ENCODE measurements at regions not wholly inside any gene's neighbourhood (a gene's known extent, or its start where the extent isn't known, plus 50 kb on each side); places are given as distances from the start of the nearest gene placed in this dataset.
A peak's percentile ranks its signal among the peaks of the same experiment; 100 is the strongest.
"Not testable (repeated sequence)": the region's sequence is repeated elsewhere in the genome, so short reads cannot be mapped to it uniquely, and the experiment has no call there.

- DNase-seq (no peak), ATAC-seq (replicated peaks) (no peak)
- no peak overlapping the region for H3K27ac Mint-ChIP-seq
- no peaks in the 10 kb centered on the region for H3K4me1 Mint-ChIP-seq
- no peaks in the 10 kb centered on the region for H3K36me3 Mint-ChIP-seq
- H3K4me3 Mint-ChIP-seq, result no peak overlapping the region
- peaks cover 12% of the 10 kb centered on the region in 2 donors for H3K27me3 Mint-ChIP-seq
- peaks cover 8 to 21% of the 10 kb centered on the region in 2 donors for H3K9me3 Mint-ChIP-seq
Measured at GRCh38 chr1:94362466-94363058, 55.6 kb upstream of the ABCD3 start.

- DNase-seq (no peak), ATAC-seq (replicated peaks) (no peak)
- H3K4me3 Mint-ChIP-seq, result no peak overlapping the region
- peaks cover 8 to 11% of the 10 kb centered on the region in 2 donors for H3K9me3 Mint-ChIP-seq
- no peaks in the 10 kb centered on the region for H3K36me3 Mint-ChIP-seq
- H3K27ac Mint-ChIP-seq, result no peak overlapping the region
- no peaks in the 10 kb centered on the region for H3K4me1 Mint-ChIP-seq
- peaks cover 1 to 7% of the 10 kb centered on the region in 2 donors for H3K27me3 Mint-ChIP-seq
Measured at GRCh38 chr1:94358630-94359599, 59.3 kb upstream of the ABCD3 start.

GRCh38 chr1:94357661-94358060 is 60.5 kb upstream of the ABCD3 start:
- ATAC-seq (replicated peaks) (no peak), DNase-seq (no peak)
- no peak overlapping the region for H3K27ac Mint-ChIP-seq
- H3K4me1 Mint-ChIP-seq, result no peaks in the 10 kb centered on the region
- H3K36me3 Mint-ChIP-seq, result no peaks in the 10 kb centered on the region
- H3K27me3 Mint-ChIP-seq, result peaks cover 7 to 9% of the 10 kb centered on the region in 2 donors
- H3K9me3 Mint-ChIP-seq, result peaks cover 0 to 6% of the 10 kb centered on the region in 2 donors
- H3K4me3 Mint-ChIP-seq, result no peak overlapping the region

- ATAC-seq (replicated peaks), result no peak
- Mint-ChIP-seq H3K36me3 (no peaks in the 10 kb centered on the region), H3K4me3 (no peak overlapping the region), H3K27ac (no peak overlapping the region), H3K27me3 (peaks cover 7 to 9% of the 10 kb centered on the region in 2 donors), H3K9me3 (peaks cover 0 to 1% of the 10 kb centered on the region in 2 donors), H3K4me1 (no peaks in the 10 kb centered on the region)
- DNase-seq, result no peak
Measured at GRCh38 chr1:94355485-94355980, 62.7 kb upstream of the ABCD3 start.

- no peak overlapping the region for H3K4me3 Mint-ChIP-seq
- H3K27ac Mint-ChIP-seq, result no peak overlapping the region
- H3K27me3 Mint-ChIP-seq, result peaks cover 5 to 9% of the 10 kb centered on the region in 2 donors
- peak in 1 of 2 donors; percentile 44 for ATAC-seq (replicated peaks)
- H3K4me1 Mint-ChIP-seq, result no peaks in the 10 kb centered on the region
- DNase-seq, result no peak
- peaks cover 0 to 3% of the 10 kb centered on the region in 2 donors for H3K9me3 Mint-ChIP-seq
- H3K36me3 Mint-ChIP-seq, result no peaks in the 10 kb centered on the region
Measured at GRCh38 chr1:94351481-94351880, 66.7 kb upstream of the ABCD3 start.

GRCh38 chr1:94350350-94350924 is 67.8 kb upstream of the ABCD3 start:
- ATAC-seq (replicated peaks) (no peak), DNase-seq (no peak)
- H3K4me3 Mint-ChIP-seq, result no peak overlapping the region
- H3K36me3 Mint-ChIP-seq, result no peaks in the 10 kb centered on the region
- no peaks in the 10 kb centered on the region for H3K4me1 Mint-ChIP-seq
- no peak overlapping the region for H3K27ac Mint-ChIP-seq
- peaks cover 0 to 3% of the 10 kb centered on the region in 2 donors for H3K9me3 Mint-ChIP-seq
- peaks cover 5 to 9% of the 10 kb centered on the region in 2 donors for H3K27me3 Mint-ChIP-seq

GRCh38 chr1:94349853-94350252 is 68.3 kb upstream of the ABCD3 start:
- Mint-ChIP-seq H3K36me3 (no peaks in the 10 kb centered on the region), H3K4me3 (no peak overlapping the region)
- ATAC-seq (replicated peaks), result no peak

GRCh38 chr1:94348386-94348785 is 69.8 kb upstream of the ABCD3 start:
- not testable (repeated sequence) for DNase-seq; H3K4me3 Mint-ChIP-seq; H3K36me3 Mint-ChIP-seq; H3K9me3 Mint-ChIP-seq; H3K4me1 Mint-ChIP-seq; H3K27ac Mint-ChIP-seq; ATAC-seq (replicated peaks)
- peaks cover 2 to 11% of the 10 kb centered on the region in 2 donors for H3K27me3 Mint-ChIP-seq

More at GRCh38 chr1:94349853-94350252, 68.3 kb upstream of the ABCD3 start:
- H3K27me3 Mint-ChIP-seq, result peaks cover 8 to 9% of the 10 kb centered on the region in 2 donors
- DNase-seq, result no peak
- H3K4me1 Mint-ChIP-seq, result no peaks in the 10 kb centered on the region
- H3K9me3 Mint-ChIP-seq, result peaks cover 0 to 3% of the 10 kb centered on the region in 2 donors
- H3K27ac Mint-ChIP-seq, result no peak overlapping the region

- Mint-ChIP-seq H3K4me1 (no peaks in the 10 kb centered on the region), H3K27me3 (peaks cover 0 to 11% of the 10 kb centered on the region in 2 donors), H3K4me3 (no peak overlapping the region), H3K36me3 (no peaks in the 10 kb centered on the region), H3K27ac (no peak overlapping the region), H3K9me3 (peaks cover 0 to 3% of the 10 kb centered on the region in 2 donors)
- ATAC-seq (replicated peaks) (no peak), DNase-seq (no peak)
Measured at GRCh38 chr1:94345148-94345721, 73.0 kb upstream of the ABCD3 start.

- DNase-seq (no peak), ATAC-seq (replicated peaks) (no peak)
- Mint-ChIP-seq H3K27ac (no peak overlapping the region), H3K9me3 (no peaks in the 10 kb centered on the region), H3K4me1 (no peaks in the 10 kb centered on the region), H3K27me3 (peaks cover 0 to 13% of the 10 kb centered on the region in 2 donors), H3K36me3 (no peaks in the 10 kb centered on the region), H3K4me3 (no peak overlapping the region)
Measured at GRCh38 chr1:94342416-94342815, 75.8 kb upstream of the ABCD3 start.

- no peaks in the 10 kb centered on the region for H3K9me3 Mint-ChIP-seq
- H3K4me1 Mint-ChIP-seq, result no peaks in the 10 kb centered on the region
- DNase-seq (no peak), ATAC-seq (replicated peaks) (no peak)
- H3K4me3 Mint-ChIP-seq, result no peak overlapping the region
- H3K36me3 Mint-ChIP-seq, result no peaks in the 10 kb centered on the region
- H3K27ac Mint-ChIP-seq, result no peak overlapping the region
- peaks cover 0 to 6% of the 10 kb centered on the region in 2 donors for H3K27me3 Mint-ChIP-seq
Measured at GRCh38 chr1:94339206-94339927, 78.8 kb upstream of the ABCD3 start.

- H3K27ac Mint-ChIP-seq, result no peak overlapping the region
- DNase-seq, result no peak
- peaks cover 1 to 14% of the 10 kb centered on the region in 2 donors for H3K27me3 Mint-ChIP-seq
- ATAC-seq (replicated peaks), result no peak
- no peak overlapping the region for H3K4me3 Mint-ChIP-seq
- no peaks in the 10 kb centered on the region for H3K36me3 Mint-ChIP-seq
- H3K4me1 Mint-ChIP-seq, result peaks cover 0 to 2% of the 10 kb centered on the region in 2 donors
- no peaks in the 10 kb centered on the region for H3K9me3 Mint-ChIP-seq
Measured at GRCh38 chr1:94336991-94337390, 81.2 kb upstream of the ABCD3 start.

GRCh38 chr1:94335950-94336349 is 82.2 kb upstream of the ABCD3 start:
- Mint-ChIP-seq H3K4me1 (peaks cover 0 to 2% of the 10 kb centered on the region in 2 donors), H3K27me3 (peaks cover 9 to 21% of the 10 kb centered on the region in 2 donors), H3K9me3 (no peaks in the 10 kb centered on the region), H3K27ac (no peak overlapping the region), H3K4me3 (no peak overlapping the region), H3K36me3 (no peaks in the 10 kb centered on the region)
- DNase-seq (peak; percentile 4), ATAC-seq (replicated peaks) (peak; percentile 54 to 66)
